ENCODE measurements at regions not wholly inside any gene's neighbourhood (a gene's known extent, or its start where the extent isn't known, plus 50 kb on each side); places are given as distances from the start of the nearest gene placed in this dataset.
"Not testable (repeated sequence)": the region's sequence is repeated elsewhere in the genome, so short reads cannot be mapped to it uniquely, and the experiment has no call there.

- no peak for DNase-seq (ENCODE audit: low read depth, low spot score)
- peaks cover 17% of the 10 kb centered on the region for H3K27me3 Mint-ChIP-seq (ENCODE audit: low read depth)
- H3K36me3 Mint-ChIP-seq (ENCODE audit: low read depth): no peaks in the 10 kb centered on the region
Measured at GRCh38 chr16:25605381-25605780, 86.4 kb upstream of the HS3ST4 start.

GRCh38 chr16:25601306-25601705, 90.5 kb upstream of the HS3ST4 start:
- H3K9me3 Mint-ChIP-seq; H3K27ac Mint-ChIP-seq (ENCODE audit: unreplicated experiment); H3K4me3 Mint-ChIP-seq; H3K4me1 Mint-ChIP-seq; H3K36me3 Mint-ChIP-seq (ENCODE audit: low read depth); DNase-seq (ENCODE audit: low read depth, low spot score): not testable (repeated sequence)
- peaks cover 31% of the 10 kb centered on the region for H3K27me3 Mint-ChIP-seq (ENCODE audit: low read depth)

More at GRCh38 chr16:25605381-25605780, 86.4 kb upstream of the HS3ST4 start:
- TF ChIP-seq CTCF (conservative IDR thresholded peaks at IDR 0.05): no peak
- Mint-ChIP-seq H3K4me3 (no peak overlapping the region), H3K4me1 (no peaks in the 10 kb centered on the region), H3K9me3 (peaks cover 3% of the 10 kb centered on the region), H3K27ac (ENCODE audit: unreplicated experiment) (no peak overlapping the region)

GRCh38 chr16:25596194-25596593, 95.6 kb upstream of the HS3ST4 start:
- Mint-ChIP-seq H3K9me3 (peaks cover 3% of the 10 kb centered on the region), H3K36me3 (ENCODE audit: low read depth) (no peaks in the 10 kb centered on the region), H3K27ac (ENCODE audit: unreplicated experiment) (no peak overlapping the region), H3K4me3 (no peak overlapping the region), H3K27me3 (ENCODE audit: low read depth) (peaks cover 14% of the 10 kb centered on the region), H3K4me1 (no peaks in the 10 kb centered on the region)
- no peak for DNase-seq (ENCODE audit: low read depth, low spot score)
- no peak for TF ChIP-seq CTCF (conservative IDR thresholded peaks at IDR 0.05)

- Mint-ChIP-seq H3K27me3 (ENCODE audit: low read depth) (peaks cover 15% of the 10 kb centered on the region), H3K9me3 (no peaks in the 10 kb centered on the region), H3K4me1 (no peaks in the 10 kb centered on the region), H3K4me3 (no peak overlapping the region), H3K36me3 (ENCODE audit: low read depth) (no peaks in the 10 kb centered on the region), H3K27ac (ENCODE audit: unreplicated experiment) (no peak overlapping the region)
- no peak for TF ChIP-seq CTCF (conservative IDR thresholded peaks at IDR 0.05)
- DNase-seq (ENCODE audit: low read depth, low spot score): no peak
Measured at GRCh38 chr16:25593260-25593659, 98.5 kb upstream of the HS3ST4 start.

GRCh38 chr16:25587783-25588182, 104.0 kb upstream of the HS3ST4 start:
- no peaks in the 10 kb centered on the region for H3K36me3 Mint-ChIP-seq (ENCODE audit: low read depth)
- H3K27ac Mint-ChIP-seq (ENCODE audit: unreplicated experiment): no peak overlapping the region
- H3K9me3 Mint-ChIP-seq: peaks cover 6% of the 10 kb centered on the region
- DNase-seq (ENCODE audit: low read depth, low spot score): no peak
- H3K27me3 Mint-ChIP-seq (ENCODE audit: low read depth): peaks cover 22% of the 10 kb centered on the region
- H3K4me1 Mint-ChIP-seq: no peaks in the 10 kb centered on the region
- H3K4me3 Mint-ChIP-seq: no peak overlapping the region
- no peak for TF ChIP-seq CTCF (conservative IDR thresholded peaks at IDR 0.05)

GRCh38 chr16:25586826-25587225, 104.9 kb upstream of the HS3ST4 start:
- no peak for TF ChIP-seq CTCF (conservative IDR thresholded peaks at IDR 0.05)

More at GRCh38 chr16:25586826-25587225, 104.9 kb upstream of the HS3ST4 start:
- Mint-ChIP-seq H3K36me3 (ENCODE audit: low read depth) (no peaks in the 10 kb centered on the region), H3K4me3 (no peak overlapping the region), H3K4me1 (no peaks in the 10 kb centered on the region), H3K27me3 (ENCODE audit: low read depth) (peaks cover 27% of the 10 kb centered on the region), H3K27ac (ENCODE audit: unreplicated experiment) (no peak overlapping the region), H3K9me3 (peaks cover 6% of the 10 kb centered on the region)
- no peak for DNase-seq (ENCODE audit: low read depth, low spot score)
